GM12878 (cell line): ENCODE measurements at regions not wholly inside any gene's neighbourhood (a gene's known extent, or its start where the extent isn't known, plus 50 kb on each side); places are given as distances from the start of the nearest gene placed in this dataset.
"Not testable (repeated sequence)": the region's sequence is repeated elsewhere in the genome, so short reads cannot be mapped to it uniquely, and the experiment has no call there.

Source experiments
- MEF2A ChIP-seq: IDR thresholded peaks from 2 replicates; pipeline ENCODE4 v1.6.1; 2011; ENCODE audit warnings: low read depth, mild to moderate bottlenecking, low read length, moderate library complexity; ENCODE audit not compliant: insufficient read depth
- TF ChIP-seq, protein P1 (sequence below), 3 experiments: IDR thresholded peaks in 2 of 3; conservative IDR thresholded peaks in 1 of 3; 2 replicates each; pipeline ENCODE4 v1.5.1; 2011; ENCODE audit warnings: low read depth in 3 of 3, low read length in 3 of 3, mild to moderate bottlenecking in 3 of 3, control low read depth in 2 of 3, moderate library complexity in 2 of 3, inconsistent platforms in 1 of 3, mixed read lengths in 1 of 3; ENCODE audit not compliant: control insufficient read depth in 2 of 3, insufficient read depth in 1 of 3; ENCODE audit errors: extremely low read depth in 1 of 3

DNA sequence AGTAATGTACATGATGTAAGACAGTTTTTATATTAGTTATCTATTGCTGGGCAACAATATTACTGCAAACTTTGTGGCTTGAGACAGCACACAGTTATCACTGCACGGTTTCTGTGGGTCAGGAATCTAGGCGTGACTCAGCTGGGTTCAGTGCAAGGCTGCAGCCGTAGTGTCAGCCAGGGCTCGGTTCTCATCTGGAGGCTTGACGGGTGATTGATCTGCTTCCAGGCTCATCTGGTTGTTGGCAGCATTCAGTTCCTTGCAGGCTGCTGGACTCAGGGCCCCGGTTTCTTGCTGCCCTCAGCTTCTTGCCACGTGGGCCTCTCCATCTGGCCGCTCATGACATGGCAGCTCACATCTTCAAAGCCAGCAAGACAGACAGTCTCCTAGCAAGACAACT lies 197.7 kb upstream of the EEF2KMT start:
- TF ChIP-seq MEF2A: not testable (repeated sequence)
- TF ChIP-seq, protein P1, sequence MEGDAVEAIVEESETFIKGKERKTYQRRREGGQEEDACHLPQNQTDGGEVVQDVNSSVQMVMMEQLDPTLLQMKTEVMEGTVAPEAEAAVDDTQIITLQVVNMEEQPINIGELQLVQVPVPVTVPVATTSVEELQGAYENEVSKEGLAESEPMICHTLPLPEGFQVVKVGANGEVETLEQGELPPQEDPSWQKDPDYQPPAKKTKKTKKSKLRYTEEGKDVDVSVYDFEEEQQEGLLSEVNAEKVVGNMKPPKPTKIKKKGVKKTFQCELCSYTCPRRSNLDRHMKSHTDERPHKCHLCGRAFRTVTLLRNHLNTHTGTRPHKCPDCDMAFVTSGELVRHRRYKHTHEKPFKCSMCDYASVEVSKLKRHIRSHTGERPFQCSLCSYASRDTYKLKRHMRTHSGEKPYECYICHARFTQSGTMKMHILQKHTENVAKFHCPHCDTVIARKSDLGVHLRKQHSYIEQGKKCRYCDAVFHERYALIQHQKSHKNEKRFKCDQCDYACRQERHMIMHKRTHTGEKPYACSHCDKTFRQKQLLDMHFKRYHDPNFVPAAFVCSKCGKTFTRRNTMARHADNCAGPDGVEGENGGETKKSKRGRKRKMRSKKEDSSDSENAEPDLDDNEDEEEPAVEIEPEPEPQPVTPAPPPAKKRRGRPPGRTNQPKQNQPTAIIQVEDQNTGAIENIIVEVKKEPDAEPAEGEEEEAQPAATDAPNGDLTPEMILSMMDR (IDR thresholded peaks at IDR 0.05 in 2 of 3, conservative IDR thresholded peaks at IDR 0.05 in 1 of 3; ENCODE audit: control insufficient read depth in 2 of 3, extremely low read depth in 1 of 3, insufficient read depth in 1 of 3, low read depth in 3 of 3, low read length in 3 of 3): not testable (repeated sequence)
